ENCODE measurements at regions not wholly inside any gene's neighbourhood (a gene's known extent, or its start where the extent isn't known, plus 50 kb on each side); places are given as distances from the start of the nearest gene placed in this dataset.

GRCh38 chr12:45561488-45561887, 168.0 kb upstream of the ARID2 start:
- Histone ChIP-seq H3K9me2 (ENCODE audit: low read depth, low read length) (no peaks in the 10 kb centered on the region), H3K9ac (ENCODE audit: low read length) (no peak overlapping the region), H3K36me3 (ENCODE audit: insufficient read depth, low read length) (no peaks in the 10 kb centered on the region), H3K4me2 (ENCODE audit: low read length) (no peak overlapping the region), H3K79me2 (ENCODE audit: insufficient read depth, low read length) (no peaks in the 10 kb centered on the region), H3K4me3 (ENCODE audit: low read depth, low read length, poor library complexity, severe bottlenecking) (no peak overlapping the region), H3K9me3 (ENCODE audit: low read length) (no peaks in the 10 kb centered on the region), H3K4me1 (ENCODE audit: insufficient read depth, low read length, severe bottlenecking) (no peaks in the 10 kb centered on the region), H2AFZ (ENCODE audit: low read length) (no peak overlapping the region), H4K20me1 (ENCODE audit: insufficient read depth, low read length) (no peaks in the 10 kb centered on the region), H3K27ac (ENCODE audit: low read depth, low read length, poor library complexity, severe bottlenecking) (no peak overlapping the region), H3F3A (ENCODE audit: insufficient read depth, low read length) (no peaks in the 10 kb centered on the region), H3K27me3 (ENCODE audit: insufficient read depth, low read length) (no peaks in the 10 kb centered on the region)
- TF ChIP-seq EZH2 (IDR thresholded peaks at IDR 0.05; ENCODE audit: borderline replicate concordance, low read length) (no peak), CTCF (IDR thresholded peaks at IDR 0.05; ENCODE audit: low read length) (no peak)

GRCh38 chr12:45565590-45565989, 163.9 kb upstream of the ARID2 start:
- Histone ChIP-seq H3K9me2 (ENCODE audit: low read depth, low read length) (no peaks in the 10 kb centered on the region), H3K4me3 (ENCODE audit: low read depth, low read length, poor library complexity, severe bottlenecking) (no peak overlapping the region), H3K27ac (ENCODE audit: low read depth, low read length, poor library complexity, severe bottlenecking) (no peak overlapping the region), H3K4me1 (ENCODE audit: insufficient read depth, low read length, severe bottlenecking) (no peaks in the 10 kb centered on the region), H3K79me2 (ENCODE audit: insufficient read depth, low read length) (no peaks in the 10 kb centered on the region), H3K4me2 (ENCODE audit: low read length) (no peak overlapping the region), H2AFZ (ENCODE audit: low read length) (no peak overlapping the region), H3K9ac (ENCODE audit: low read length) (no peak overlapping the region), H3K27me3 (ENCODE audit: insufficient read depth, low read length) (no peaks in the 10 kb centered on the region), H4K20me1 (ENCODE audit: insufficient read depth, low read length) (no peaks in the 10 kb centered on the region), H3F3A (ENCODE audit: insufficient read depth, low read length) (no peaks in the 10 kb centered on the region), H3K36me3 (ENCODE audit: insufficient read depth, low read length) (no peaks in the 10 kb centered on the region), H3K9me3 (ENCODE audit: low read length) (no peaks in the 10 kb centered on the region)
- TF ChIP-seq CTCF (IDR thresholded peaks at IDR 0.05; ENCODE audit: low read length) (no peak), EZH2 (IDR thresholded peaks at IDR 0.05; ENCODE audit: borderline replicate concordance, low read length) (no peak)

GRCh38 chr12:45566257-45566656, 163.2 kb upstream of the ARID2 start:
- Histone ChIP-seq H3K27ac (ENCODE audit: low read depth, low read length, poor library complexity, severe bottlenecking) (no peak overlapping the region), H3K9me2 (ENCODE audit: low read depth, low read length) (no peaks in the 10 kb centered on the region), H3K36me3 (ENCODE audit: insufficient read depth, low read length) (no peaks in the 10 kb centered on the region), H3K4me3 (ENCODE audit: low read depth, low read length, poor library complexity, severe bottlenecking) (no peak overlapping the region), H3K9ac (ENCODE audit: low read length) (no peak overlapping the region), H3K27me3 (ENCODE audit: insufficient read depth, low read length) (no peaks in the 10 kb centered on the region), H3K4me1 (ENCODE audit: insufficient read depth, low read length, severe bottlenecking) (no peaks in the 10 kb centered on the region), H3K4me2 (ENCODE audit: low read length) (no peak overlapping the region), H4K20me1 (ENCODE audit: insufficient read depth, low read length) (no peaks in the 10 kb centered on the region), H3K79me2 (ENCODE audit: insufficient read depth, low read length) (no peaks in the 10 kb centered on the region), H2AFZ (ENCODE audit: low read length) (no peak overlapping the region), H3K9me3 (ENCODE audit: low read length) (no peaks in the 10 kb centered on the region), H3F3A (ENCODE audit: insufficient read depth, low read length) (no peaks in the 10 kb centered on the region)
- TF ChIP-seq EZH2 (IDR thresholded peaks at IDR 0.05; ENCODE audit: borderline replicate concordance, low read length) (no peak), CTCF (IDR thresholded peaks at IDR 0.05; ENCODE audit: low read length) (no peak)
